SIG-M5 treated with dmso at 0.1 percent for 504 hours (cell line): ENCODE measurements at regions not wholly inside any gene's neighbourhood (a gene's known extent, or its start where the extent isn't known, plus 50 kb on each side); places are given as distances from the start of the nearest gene placed in this dataset.
"Not testable (repeated sequence)": the region's sequence is repeated elsewhere in the genome, so short reads cannot be mapped to it uniquely, and the experiment has no call there.

Experiments used
- DNase-seq: peaks from one replicate; lab custom pipeline; 2025; ENCODE audit not compliant: unreplicated experiment; lab: John Stamatoyannopoulos, UW

DNA sequence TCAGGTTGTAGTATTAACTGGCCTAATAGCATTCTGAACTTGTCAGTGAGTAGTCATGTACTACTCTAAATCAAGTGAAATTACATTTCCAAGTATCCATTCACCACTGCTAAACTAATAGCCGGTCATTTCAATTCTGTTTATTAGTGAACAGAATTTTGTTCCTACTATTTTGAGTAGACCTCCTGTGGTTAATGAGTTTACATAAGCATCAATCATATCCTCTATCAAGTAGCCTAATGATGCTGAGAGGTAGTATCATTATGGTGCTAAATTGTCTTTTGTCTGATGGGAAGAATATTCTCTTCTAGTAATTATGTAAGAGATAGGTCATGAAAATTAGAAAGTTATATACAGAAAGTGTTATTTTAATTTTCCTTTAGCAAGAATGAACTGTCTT lies 602.8 kb downstream of the KCNT2 start:
- DNase-seq, result no peak

DNA sequence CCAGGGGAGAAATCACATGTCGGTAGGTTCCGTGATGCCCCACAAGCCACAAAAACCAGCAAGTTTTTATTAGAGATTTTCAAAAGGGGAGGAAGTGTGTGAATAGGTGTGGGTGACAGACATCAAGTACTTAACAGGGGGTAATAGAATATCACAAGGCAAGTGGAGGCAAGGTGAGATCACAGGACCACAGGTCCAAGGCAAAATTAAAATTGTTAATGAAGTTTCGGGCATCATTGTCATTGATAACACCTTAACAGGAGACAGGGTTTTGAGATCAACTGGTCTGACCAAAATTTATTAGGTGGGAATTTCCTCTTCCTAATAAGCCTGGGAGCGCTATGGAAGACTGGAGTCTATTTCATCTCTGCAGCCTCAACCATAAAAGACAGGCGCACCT lies 603.9 kb downstream of the KCNT2 start:
- not testable (repeated sequence) for DNase-seq

DNA sequence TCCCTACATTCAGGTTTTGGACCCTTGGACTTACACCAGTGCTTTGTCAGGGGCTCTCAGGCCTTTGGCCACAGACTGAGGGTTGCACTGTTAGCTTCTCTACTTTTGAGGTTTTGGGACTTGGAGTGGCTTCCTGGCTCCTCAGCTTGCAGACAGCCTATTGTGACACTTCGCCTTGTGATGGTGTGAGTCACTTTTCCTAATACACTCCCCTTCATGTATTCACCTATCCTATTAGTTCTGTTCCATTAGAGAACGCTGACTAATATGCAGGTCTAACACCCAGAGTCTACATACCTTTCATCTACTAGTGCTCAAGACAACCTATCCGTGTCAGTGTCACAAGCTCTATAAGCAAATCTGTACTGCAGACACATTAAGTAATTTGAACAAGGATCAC lies 605.3 kb downstream of the KCNT2 start:
- DNase-seq, result no peak

DNA sequence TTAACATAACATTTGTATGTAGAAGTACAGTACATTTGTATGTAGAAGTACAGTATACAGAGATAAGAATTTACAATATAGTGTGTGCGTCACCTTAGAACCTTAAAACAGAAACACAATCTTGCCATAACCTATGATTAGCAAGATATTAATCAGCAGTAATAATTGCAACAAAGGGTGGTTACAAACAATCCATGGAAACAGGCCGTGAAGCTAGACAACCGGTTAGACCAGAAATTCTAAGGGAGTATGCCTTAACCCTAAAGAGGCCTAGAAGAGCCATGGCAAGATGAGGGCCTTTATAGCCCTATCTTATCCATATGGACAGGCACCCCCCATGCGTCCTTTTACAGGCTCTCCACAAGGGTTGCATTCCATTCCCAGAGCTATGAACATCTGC lies 605.9 kb downstream of the KCNT2 start:
- peak; percentile 18 for DNase-seq

DNA sequence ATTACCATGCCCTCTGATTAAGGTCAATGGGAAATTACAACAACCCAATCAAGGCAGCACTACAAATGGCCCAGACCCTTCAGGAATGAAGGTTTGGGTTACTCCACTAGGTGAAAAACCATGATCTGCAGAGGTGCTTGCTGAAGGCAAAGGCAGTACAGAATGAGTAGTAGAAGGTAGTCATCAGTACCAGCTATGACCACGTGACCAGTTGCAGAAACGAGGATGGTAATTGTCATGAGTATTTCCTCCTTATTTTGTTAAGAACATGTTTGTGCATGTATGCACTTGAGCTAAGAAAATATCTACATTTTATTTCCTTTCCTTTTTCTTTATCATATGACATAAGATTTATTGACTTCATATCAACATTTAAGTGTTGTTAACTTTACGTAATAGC lies 607.1 kb downstream of the KCNT2 start:
- no peak for DNase-seq

DNA sequence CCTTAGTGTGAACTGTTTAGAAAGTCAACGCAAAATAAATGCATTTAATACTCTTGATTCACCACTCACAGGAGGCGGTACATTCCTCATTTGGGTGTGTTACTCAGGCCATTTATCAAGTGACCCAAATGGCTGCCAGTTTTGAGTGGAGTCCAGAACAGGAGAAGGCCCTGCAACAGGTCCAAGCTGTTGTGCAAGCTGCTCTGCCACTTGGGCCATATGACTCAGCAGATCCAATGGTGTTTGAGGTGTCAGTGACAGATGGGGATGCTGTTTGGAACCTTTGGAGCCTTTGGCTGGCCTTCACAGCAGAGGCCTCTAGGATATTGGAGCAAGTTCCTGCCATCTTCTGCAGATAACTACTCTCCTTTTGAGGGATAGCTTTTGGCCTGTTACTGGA lies 609.2 kb downstream of the KCNT2 start:
- no peak for DNase-seq

DNA sequence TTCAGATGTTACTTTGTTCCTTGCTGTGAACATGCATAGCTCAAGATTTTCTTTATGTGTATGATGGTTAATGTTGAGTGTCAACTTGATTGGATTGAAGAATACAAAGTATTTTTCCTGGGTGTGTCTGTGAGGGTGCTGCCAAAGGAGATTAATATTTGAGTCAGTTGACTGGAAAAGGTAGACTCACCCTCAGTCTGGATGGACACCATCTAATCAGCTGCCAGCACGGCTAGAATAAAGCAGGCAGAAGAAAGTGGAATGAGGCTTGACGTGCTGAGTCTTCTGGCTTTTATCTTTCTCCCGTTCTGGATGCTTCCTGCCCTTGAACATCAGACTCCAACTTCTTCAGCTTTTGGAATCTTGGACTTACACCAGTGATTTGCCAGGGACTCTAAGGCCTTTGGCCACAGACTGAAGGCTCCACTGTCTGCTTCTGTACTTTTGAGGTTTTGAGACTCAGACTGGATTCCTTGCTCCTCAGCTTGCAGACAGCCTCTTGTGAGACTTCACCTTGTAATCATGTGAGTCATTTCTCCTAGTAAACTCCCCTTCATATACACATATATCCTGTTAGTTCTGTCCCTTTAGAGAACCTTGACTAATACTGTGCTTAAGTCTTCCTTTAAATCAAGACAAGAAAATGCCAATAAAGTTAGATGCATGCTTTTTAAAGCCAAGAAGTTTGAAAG lies 626.6 kb downstream of the KCNT2 start:
- DNase-seq, result no peak

DNA sequence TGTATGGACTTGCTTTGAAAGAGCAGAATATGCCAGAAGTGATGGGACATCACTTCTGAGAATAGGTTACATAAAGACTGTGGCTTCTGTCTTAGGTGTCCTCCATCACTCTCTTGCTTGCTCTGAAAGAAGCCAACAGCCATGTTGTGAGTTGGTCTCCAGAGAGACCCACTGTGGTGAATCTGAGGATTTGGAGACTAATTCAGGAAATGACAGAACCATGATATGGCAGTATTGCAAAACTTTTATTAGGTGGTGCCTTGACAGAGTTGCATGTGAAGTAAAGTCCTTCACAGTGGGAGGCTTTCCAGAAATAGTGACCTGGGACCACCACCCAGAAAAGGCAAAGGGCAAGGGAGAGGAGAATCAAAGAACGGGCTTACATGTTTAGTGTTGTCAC lies 628.6 kb downstream of the KCNT2 start:
- no peak for DNase-seq

DNA sequence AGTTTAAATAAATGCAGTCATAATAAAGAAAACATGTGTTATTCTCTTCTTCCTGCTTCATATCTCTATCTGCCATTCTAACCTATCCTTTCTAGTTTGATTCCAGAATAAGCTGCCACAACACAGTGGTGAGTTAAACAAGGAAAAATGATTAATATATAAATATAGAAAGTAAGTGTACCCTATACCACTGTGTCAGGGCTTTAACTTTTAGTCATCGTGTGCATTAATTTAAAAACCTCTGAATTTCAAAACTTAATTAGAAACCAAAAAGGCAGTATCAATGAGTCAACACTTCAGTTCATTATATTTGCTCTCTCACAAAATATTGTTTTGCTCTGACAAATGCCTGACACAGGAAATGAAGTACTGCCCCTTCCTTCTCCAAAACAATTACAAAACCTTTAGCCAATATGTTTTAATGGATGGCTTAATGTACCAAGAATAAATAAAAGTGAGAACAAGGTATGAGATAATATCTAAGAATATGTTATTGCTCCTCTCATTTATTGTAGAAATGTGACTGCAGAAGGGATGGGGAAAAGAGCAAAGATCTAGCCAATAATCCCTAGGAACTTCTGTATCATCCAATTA lies 634.8 kb downstream of the KCNT2 start:
- no peak for DNase-seq

DNA sequence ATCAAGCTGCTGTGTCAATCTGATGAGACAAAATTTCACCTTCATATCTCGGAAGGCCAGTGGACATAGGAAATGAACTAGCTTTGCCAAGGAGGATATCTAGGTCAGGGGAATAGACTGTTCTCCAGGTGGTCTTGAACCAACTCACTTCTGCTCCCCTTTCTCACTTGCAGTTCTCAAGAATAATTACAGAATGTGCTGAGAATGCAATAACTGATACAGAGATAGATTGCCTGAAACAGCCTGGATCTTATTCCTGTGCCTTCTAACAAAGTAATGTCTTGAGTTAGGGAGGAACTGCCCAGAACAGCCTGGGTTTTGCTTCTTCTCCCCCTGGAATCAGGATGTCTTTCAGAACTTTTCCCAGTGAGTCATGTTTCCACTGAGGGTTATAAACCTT lies 636.7 kb downstream of the KCNT2 start:
- no peak for DNase-seq

DNA sequence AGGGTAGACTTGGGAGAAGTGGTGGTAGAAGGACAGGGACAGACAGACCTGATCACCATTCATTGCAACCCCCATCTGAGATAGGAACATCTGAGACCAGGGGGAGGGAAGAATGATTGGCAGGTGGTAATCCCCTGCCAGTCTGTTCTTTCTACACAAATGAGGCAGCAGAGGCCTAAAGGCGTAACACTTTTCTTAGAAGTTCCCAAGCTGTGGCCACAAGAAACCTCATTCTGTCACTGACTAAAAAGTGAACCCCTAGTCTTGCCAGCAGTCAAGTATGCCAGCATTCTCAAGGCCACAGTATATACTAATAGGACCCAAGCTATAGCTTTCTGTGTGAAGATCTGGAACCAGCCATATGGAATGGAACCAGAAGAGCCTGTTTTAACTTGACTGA lies 638.0 kb downstream of the KCNT2 start:
- DNase-seq, result no peak

DNA sequence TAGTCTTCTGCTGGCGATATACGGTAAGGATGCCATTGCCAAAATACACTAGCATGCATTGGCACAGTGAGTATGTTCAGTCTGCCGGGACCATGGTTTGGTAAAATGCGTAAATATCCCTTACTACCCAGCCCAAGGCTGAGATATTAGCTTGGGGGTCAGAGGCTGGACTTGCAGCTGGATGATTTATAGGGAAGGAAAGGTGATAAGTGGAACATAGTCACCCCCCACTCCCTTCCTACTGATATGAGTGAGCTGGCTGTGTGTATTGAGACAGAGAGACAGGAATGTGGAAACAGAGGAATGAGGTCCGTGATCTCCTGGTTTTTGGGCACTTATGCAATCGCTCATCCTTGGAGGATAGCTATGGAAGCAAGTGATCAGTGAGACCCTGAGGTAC lies 642.8 kb downstream of the KCNT2 start:
- DNase-seq, result no peak

DNA sequence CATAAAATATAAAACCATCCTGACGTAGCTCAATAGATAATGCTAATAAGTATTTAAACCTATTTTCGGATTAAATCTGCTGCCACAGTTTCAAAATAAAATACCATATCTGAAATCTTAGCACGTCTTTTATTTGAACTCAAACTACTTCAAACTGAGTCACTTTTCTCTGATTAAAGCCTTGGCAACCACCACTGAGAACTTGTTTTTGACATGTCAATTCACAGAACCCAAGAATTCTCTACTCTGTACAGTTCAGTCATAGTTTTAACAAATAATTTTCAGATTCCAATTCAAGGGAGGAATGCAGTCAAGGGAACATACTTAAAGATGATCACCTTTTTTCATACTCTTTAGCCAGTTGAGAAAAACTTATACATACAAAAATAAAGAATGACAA lies 643.2 kb downstream of the KCNT2 start:
- no peak for DNase-seq

DNA sequence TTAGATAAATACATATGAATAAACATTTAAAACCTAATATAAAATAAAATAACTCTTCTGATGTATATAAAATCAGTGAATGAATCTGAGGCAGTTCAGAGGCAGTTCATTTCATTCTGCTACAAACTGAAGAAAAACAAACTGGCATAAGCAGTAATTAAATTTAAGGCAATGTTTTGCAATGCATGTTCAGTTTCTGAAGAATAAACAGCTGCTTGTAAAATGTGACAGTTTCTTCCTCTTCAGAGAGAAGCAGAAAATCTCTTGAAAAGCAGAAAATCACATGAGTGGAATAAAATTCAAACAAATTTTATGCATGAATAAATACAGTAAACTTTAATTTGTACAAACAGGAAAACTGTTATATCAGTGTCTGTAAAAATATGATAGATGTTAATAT lies 643.7 kb downstream of the KCNT2 start:
- DNase-seq, result no peak

DNA sequence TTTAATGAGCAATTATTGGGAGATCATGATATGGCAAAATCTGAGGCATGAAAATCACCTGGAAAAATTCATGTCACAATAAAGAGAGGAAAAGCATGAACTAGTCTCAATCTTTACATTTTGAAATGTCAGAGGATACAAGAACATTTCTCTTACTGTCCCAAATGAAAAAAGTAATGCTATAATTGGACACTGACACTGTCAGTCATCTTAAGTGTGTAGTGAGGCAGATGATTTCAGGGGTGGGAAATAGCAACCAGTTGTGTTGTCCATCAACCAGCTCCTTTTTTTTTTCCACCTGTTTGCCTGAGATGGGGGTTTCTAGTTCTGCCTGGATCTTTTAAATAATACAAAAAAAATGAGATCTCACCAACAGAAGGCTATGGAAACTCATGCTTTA lies 646.2 kb downstream of the KCNT2 start:
- DNase-seq, result no peak

DNA sequence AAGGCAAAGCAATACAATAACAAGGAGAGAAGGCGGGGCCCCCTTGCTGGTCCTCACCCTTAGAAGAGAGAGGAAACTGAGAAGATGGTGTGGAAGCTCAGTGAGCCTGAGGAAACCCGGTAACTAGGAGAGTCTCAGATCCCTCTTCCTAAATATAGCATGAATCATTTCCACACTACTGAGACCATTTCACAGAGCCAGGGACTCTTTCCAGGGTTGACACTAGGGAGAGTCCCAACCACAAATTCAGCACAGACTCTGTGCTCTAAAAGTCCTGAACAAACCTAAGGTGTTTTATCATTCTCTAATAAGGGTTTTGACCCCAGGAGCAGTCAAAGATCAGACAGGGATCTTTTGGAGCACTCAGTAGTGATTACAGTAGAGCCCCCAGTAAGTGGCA lies 647.7 kb downstream of the KCNT2 start:
- no peak for DNase-seq

DNA sequence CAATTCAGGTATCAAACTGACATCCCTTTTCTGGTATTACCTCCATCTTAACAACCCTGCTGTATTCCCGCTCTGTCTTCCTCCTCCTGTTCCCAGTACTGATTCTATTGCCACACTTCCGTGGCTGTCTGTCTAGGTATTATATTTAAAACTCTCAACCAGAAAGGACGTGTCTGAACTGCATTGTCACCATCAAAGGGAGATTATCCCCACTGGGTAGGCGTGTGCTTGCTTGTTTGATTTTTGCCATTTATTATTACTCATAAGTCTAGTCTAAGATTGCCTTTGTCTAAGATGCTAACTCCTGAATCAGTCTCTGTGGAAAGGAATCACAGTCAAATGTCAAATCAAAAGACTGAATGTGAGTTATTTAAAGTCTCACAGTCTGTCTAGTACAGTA lies 650.1 kb downstream of the KCNT2 start:
- DNase-seq, result no peak

DNA sequence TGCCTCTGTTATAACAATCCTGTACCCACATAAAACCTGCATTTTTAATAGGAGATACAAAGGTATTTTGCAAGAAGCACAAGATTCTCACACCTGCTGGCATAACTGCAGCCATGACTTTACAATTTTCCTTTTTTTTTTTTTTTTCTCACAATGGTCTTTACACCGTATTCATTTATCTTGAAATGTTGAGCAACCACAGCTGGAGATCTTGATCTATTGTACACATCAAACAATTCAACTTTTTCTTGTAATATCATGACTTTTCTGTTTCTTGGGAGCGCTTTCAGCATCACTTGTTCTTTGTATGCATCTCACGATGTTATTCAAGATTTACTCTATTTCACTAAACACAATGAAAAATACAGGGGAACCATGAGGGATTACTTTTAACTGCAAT lies 651.4 kb downstream of the KCNT2 start:
- DNase-seq, result no peak

DNA sequence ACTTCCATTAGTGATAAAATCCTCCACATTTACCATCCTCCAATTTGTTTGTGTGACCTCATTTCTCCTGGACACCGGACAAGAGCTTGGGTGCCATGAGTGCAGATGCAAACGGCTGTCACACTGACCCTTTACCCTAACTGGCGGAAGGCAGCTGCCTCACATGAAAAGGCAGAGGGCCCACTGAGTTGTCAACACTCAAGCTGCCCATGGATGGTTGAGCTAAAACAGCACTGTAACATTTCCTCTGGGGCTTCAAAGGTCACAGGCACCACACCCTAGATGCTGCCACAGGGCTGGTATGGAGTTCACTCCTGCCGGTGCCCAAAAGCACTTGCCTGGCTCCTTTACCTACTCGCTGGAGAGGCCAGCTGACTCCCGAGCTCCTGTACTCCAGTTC lies 653.4 kb downstream of the KCNT2 start:
- DNase-seq, result no peak

DNA sequence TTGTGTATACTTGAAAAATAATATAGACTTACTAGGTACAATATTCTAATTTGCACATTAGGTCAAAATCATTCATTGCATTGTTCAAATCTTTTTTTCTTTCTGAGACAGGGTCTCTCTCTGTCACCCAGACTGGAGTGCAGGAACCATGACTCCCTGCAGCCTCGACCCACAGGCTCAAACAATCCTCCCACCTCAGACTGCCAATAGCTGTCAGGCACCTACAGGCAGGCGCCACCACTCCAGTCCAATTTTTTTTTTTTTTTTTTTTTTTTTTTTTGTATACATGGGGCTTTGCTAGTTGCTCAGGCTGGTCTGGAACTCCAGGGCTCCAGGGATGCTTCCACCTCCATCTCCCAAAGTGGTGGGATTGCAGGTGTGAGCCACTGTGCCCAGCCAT lies 656.9 kb downstream of the KCNT2 start:
- DNase-seq, result no peak

DNA sequence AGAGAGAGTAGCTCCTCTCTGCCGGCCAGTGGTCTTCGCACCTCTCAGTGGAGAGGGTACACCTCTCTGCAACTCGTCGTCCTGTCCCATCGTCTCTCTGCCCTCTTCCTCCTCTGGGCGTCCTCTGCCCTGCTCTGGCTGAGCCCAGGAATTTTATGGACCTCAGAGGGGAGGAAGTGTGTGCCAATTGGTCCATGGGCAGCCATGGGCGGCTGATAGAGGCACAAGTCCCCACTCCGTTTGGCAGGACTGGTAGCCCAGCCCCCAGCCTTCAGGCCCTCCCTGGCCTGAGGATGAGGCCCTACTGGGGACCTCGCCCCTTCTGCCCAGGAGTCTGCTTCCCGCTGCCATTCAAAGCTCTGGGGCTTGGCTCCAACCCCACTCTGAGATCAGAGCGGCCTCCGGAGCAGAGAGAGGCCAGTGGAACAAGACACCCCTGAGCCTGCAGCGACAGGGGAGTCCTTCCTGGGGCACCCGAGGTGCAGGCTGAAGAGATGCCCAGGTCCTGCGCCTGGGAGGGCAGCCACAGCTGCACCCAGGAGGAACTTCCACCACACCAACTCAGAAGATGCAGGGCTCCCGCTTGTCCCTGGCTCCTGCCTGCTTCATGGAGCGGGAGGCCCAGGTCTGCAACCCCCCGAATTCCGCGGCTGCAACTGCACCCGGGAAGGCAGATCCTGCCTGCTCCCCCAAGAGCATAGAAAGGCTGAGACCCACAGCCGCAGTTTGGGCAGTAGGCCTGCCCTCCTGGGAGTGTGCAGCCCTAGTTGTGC lies 659.9 kb downstream of the KCNT2 start:
- DNase-seq, result no peak

DNA sequence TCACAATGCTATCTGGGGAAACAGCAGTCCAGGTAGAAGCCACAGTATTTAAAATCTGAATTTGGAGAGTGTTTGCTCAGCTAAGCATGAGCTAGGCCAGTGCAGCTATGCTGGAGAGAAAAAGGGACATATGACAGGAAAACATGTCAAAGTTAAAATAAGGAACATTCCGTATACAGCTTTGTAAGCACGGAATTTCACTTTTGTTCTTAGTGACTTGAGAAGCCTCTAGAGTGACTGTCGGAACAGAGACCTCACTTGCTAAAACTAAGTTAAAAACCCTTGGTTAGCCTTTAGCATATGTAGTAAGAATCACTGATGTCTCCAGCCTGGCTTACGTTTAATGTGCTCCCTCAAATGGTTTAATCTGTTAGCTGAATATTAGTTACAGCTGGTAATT lies 661.7 kb downstream of the KCNT2 start:
- no peak for DNase-seq

DNA sequence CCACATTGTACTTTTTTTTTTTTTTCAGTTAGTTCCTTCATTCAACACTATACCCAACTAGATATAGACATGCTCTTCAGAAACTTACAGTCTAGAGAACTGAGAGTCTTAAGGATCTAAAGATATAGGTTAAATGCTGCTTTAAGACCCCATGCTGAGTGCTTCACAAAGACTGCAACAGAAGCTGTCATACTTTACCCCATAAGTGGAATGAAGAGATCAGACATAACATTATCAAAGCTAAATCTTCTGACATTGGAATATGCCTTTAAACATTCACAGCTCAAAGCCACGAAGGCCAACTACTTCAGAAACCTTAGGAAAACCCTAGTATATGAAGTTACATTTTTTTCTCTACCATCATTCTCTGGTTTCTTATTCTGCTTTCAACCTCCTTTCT lies 666.4 kb downstream of the KCNT2 start:
- no peak for DNase-seq
